Fibroblast of villous mesenchyme (primary cell): ENCODE measurements at regions not wholly inside any gene's neighbourhood (a gene's known extent, or its start where the extent isn't known, plus 50 kb on each side); places are given as distances from the start of the nearest gene placed in this dataset.
A peak's percentile ranks its signal among the peaks of the same experiment; 100 is the strongest.

Source experiments
- DNase-seq: peaks from one replicate; pipeline ENCODE4 v3.0.0-alpha.2; 2010; ENCODE audit warnings: low read depth
- H3K4me3 ChIP-seq: 2 replicates; pipeline ENCODE4 v1.5.1; 2011; ENCODE audit warnings: low read depth, mild to moderate bottlenecking, low read length
- TF ChIP-seq, protein P1 (sequence below): IDR thresholded peaks from 2 replicates; pipeline ENCODE4 v1.5.1; 2012; ENCODE audit warnings: low read depth, mild to moderate bottlenecking, low read length; ENCODE audit not compliant: insufficient read depth

DNA sequence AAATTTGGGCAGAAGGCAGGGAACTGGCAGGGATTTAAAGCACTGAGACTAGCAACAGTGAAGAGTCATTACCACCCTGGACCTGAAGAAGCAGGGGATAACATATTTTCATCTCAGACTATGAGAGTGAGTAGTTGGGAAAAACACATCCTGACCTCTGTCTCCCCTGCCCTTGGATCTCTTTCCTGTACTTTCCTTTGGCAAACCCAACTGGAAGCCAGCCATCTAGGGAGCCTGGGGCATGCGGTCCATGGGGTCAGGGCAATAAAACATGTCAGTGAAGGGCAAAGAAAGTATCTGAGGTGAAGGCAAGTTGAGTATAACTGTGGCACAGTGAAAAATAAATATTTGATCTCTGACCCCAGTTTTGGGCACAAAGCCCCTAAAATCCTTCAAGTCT, 698.2 kb downstream of the DOK5 start:
- no peak for DNase-seq
- TF ChIP-seq, protein P1, sequence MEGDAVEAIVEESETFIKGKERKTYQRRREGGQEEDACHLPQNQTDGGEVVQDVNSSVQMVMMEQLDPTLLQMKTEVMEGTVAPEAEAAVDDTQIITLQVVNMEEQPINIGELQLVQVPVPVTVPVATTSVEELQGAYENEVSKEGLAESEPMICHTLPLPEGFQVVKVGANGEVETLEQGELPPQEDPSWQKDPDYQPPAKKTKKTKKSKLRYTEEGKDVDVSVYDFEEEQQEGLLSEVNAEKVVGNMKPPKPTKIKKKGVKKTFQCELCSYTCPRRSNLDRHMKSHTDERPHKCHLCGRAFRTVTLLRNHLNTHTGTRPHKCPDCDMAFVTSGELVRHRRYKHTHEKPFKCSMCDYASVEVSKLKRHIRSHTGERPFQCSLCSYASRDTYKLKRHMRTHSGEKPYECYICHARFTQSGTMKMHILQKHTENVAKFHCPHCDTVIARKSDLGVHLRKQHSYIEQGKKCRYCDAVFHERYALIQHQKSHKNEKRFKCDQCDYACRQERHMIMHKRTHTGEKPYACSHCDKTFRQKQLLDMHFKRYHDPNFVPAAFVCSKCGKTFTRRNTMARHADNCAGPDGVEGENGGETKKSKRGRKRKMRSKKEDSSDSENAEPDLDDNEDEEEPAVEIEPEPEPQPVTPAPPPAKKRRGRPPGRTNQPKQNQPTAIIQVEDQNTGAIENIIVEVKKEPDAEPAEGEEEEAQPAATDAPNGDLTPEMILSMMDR: no peak
- H3K4me3 ChIP-seq: no peak overlapping the region

DNA sequence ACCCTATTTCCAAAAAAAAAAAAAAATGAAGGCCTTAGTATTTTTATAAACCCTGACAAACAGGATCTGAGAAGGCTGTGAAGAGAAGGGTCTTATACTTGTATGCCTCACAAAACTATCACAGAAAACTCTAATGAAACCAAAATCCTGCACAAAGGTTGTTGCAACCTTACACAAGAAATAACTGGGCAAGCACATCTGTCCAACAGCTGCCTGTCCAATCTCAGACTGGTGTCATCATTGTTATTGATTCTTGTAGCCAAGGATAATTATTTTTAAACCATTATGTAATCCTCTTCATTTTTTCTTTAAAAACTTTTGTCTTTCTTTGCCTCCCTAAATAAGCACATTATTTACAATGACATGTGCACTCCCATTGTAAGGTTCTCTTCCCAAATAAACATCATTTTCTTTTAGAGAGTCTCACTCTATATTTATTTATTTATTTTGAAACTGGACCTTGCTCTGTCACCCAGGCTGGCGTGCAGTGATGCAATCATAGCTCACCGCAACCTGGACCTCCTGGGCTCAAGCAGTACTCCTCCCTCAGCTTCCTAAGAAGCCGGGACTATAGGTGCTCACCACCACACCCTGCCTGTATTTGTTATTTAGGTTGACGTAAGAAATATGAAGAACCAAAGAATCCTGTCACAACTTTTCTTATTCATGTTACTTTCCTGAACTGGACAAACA, 697.1 kb downstream of the DOK5 start:
- TF ChIP-seq, protein P1: no peak
- DNase-seq: peak; percentile 4
- no peak overlapping the region for H3K4me3 ChIP-seq

DNA sequence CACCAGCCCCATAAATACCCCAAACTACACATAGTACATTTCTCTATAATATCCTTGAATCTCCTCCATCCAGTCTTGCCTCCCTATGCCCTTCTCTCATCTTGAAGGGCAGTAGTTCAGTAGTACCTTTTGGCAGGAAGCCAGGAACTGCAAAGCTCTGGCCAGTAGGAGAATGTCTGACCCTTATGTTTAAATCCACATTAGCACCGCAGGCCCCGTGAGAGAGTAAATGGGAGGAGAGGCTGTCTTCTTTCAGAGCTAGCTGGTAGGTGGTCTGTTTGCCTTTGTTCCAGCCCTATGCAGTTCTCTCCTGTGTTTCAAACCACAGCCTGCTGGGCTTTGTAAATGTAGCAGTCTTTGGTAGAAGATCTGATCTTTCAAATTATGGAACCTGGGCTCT, 690.7 kb downstream of the DOK5 start:
- TF ChIP-seq, protein P1: no peak
- H3K4me3 ChIP-seq: no peak overlapping the region
- no peak for DNase-seq

DNA sequence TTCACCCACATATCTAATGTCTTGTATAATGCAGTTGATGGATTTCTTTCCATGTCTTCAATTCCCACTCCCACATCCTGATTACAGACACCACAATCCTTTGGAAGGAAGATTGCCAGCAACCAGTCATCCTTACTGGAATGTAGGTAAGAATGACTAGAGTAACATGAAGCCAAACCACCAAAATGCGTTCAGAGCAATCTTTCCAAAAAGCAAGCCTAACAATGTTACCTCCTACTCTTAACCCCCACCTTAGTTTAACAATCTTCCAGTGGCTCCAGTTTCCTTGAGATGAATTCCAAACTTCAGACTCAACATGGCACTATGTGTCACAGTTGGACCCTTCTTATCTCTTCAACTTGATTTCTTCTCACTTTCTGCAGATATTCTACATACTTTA, 685.6 kb downstream of the DOK5 start:
- H3K4me3 ChIP-seq: no peak overlapping the region
- DNase-seq: peak; percentile 10
- TF ChIP-seq, protein P1: no peak

DNA sequence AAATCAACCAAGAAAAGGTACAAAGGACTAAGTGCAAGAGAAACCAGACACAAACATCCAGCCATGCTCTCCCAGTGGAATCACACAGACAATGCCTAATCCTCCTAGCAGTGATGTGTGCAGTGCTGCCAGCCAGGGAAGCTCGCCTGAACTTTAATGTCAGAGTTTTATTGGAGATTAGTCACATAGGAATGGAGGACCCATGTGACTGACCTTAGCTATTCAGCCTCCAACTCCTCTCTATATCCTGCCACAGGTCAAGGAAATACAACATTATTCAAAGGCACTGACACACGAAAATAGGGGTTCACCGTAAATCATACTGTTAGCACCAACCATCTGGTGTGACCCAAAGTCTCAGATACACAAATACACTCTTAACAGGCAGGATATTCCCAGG, 684.6 kb downstream of the DOK5 start:
- no peak overlapping the region for H3K4me3 ChIP-seq
- DNase-seq: peak; percentile 15
- TF ChIP-seq, protein P1: no peak

DNA sequence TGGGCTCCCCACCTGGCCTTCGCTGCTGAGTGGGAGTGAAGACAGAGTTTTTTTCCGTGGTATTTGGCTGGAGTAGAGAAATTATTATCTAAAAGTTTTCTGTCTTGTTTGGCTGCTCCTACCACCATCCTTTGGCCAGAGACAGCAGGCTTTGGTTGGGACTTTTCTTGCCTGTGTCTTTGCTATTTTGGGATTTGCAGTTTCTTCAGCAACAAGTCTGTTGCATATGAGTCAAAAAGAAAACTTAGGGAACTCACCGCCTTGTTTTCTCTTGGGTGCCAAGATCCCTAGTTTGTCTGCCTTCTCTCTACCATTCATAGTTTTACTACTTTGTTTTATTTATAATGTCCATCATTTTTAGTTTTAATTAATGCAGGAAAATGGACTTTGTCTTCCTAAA, 683.8 kb downstream of the DOK5 start:
- DNase-seq: no peak
- no peak overlapping the region for H3K4me3 ChIP-seq
- TF ChIP-seq, protein P1: no peak

DNA sequence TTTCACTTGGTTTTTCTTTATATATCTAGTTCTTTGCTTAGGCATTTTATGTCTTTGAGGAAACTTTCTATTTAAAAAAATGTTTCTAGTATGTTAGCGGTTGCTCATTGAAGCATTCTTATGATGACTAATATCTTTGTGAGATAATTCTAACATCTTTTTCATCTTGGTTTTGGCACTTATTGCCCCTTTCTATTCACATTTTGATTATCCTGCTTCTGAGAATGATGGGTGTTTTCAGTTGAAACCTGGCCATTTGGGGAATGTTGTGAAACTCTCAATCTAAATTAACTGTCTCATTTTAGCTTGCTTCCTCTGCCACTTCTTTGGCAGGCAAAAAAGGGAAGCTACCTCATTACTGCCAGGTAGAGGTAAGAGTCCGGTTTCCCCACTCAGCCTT, 683.1 kb downstream of the DOK5 start:
- DNase-seq: no peak
- TF ChIP-seq, protein P1: no peak

More for the DNA sequence above, 683.1 kb downstream of the DOK5 start:
- no peak overlapping the region for H3K4me3 ChIP-seq
